Neural crest cell (in vitro differentiated cells): ENCODE measurements at regions not wholly inside any gene's neighbourhood (a gene's known extent, or its start where the extent isn't known, plus 50 kb on each side); places are given as distances from the start of the nearest gene placed in this dataset.

Source experiments
- DNase-seq: peaks from one replicate; pipeline ENCODE4 v3.0.0; 2021; ENCODE audit warnings: low read depth, mixed read lengths, low spot score
- H3K27ac Mint-ChIP-seq: one replicate; pipeline ENCODE4 v1.8.0; 2021; ENCODE audit warnings: mild to moderate bottlenecking, mixed read lengths; ENCODE audit not compliant: unreplicated experiment
- H3K27me3 Mint-ChIP-seq: 2 replicates; pipeline ENCODE4 v1.8.0; 2021; ENCODE audit warnings: low read depth, mild to moderate bottlenecking, mixed read lengths
- H3K36me3 Mint-ChIP-seq: 2 replicates; pipeline ENCODE4 v1.8.0; 2021; ENCODE audit warnings: low read depth, mild to moderate bottlenecking, mixed read lengths
- H3K4me1 Mint-ChIP-seq: 2 replicates; pipeline ENCODE4 v1.8.0; 2021; ENCODE audit warnings: mixed read lengths
- H3K4me3 Mint-ChIP-seq: one replicate; pipeline ENCODE4 v1.8.0; 2021; ENCODE audit warnings: mild to moderate bottlenecking, mixed read lengths
- H3K9me3 Mint-ChIP-seq: 2 replicates; pipeline ENCODE4 v1.8.0; 2021; ENCODE audit warnings: mixed read lengths
- TF ChIP-seq, protein P1 (sequence below): fragments of 200-600 bp; sonication (generic); conservative IDR thresholded peaks from 2 replicates; pipeline ENCODE4 v1.5.0; 2021; ENCODE audit warnings: antibody characterized with exemption, mild to moderate bottlenecking

DNA sequence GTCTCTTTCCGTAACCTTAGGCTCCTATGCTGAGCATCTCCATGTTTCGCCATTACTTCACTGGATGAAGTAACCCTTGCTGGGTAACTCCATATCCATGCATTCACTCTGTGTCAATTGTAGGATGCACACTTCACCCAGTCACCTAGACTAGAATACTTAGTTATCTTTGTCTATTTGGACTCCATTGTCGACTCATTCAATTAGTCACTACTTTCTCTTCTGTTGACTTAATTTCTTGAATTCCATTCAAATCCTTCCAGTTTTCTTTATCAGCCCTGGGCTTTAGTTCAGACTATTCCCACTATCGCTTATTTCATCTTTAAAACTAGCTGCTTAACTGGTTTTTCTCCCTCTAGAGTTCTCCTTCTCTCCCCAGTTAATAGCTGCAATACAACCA is 111.3 kb upstream of the TNS3 start:
- TF ChIP-seq, protein P1, sequence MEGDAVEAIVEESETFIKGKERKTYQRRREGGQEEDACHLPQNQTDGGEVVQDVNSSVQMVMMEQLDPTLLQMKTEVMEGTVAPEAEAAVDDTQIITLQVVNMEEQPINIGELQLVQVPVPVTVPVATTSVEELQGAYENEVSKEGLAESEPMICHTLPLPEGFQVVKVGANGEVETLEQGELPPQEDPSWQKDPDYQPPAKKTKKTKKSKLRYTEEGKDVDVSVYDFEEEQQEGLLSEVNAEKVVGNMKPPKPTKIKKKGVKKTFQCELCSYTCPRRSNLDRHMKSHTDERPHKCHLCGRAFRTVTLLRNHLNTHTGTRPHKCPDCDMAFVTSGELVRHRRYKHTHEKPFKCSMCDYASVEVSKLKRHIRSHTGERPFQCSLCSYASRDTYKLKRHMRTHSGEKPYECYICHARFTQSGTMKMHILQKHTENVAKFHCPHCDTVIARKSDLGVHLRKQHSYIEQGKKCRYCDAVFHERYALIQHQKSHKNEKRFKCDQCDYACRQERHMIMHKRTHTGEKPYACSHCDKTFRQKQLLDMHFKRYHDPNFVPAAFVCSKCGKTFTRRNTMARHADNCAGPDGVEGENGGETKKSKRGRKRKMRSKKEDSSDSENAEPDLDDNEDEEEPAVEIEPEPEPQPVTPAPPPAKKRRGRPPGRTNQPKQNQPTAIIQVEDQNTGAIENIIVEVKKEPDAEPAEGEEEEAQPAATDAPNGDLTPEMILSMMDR, result no peak
- Mint-ChIP-seq H3K4me1 (peaks cover 30% of the 10 kb centered on the region), H3K4me3 (no peak overlapping the region), H3K9me3 (no peaks in the 10 kb centered on the region), H3K27me3 (no peaks in the 10 kb centered on the region), H3K27ac (no peak overlapping the region), H3K36me3 (no peaks in the 10 kb centered on the region)
- DNase-seq, result no peak

DNA sequence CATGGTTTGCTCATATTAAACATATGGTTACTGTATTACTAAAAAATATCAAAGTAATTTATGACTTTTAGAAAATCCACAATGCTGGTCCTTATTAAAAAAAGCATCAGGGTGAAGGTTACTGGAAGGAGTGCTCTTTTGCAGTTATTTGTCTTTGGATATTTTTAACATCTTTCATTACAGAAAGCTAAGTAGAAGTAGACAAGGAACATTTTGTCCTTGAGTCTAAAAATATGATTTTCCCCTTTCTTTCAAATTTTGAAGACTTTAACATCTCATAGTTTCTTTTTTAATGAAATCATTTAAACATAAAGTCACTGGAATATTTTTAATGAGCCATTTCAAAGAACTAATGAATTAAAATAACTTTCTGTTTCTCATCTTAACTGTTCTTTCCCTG is 110.1 kb upstream of the TNS3 start:
- Mint-ChIP-seq H3K27me3 (no peaks in the 10 kb centered on the region), H3K27ac (peak overlapping the region; percentile 27), H3K4me1 (peaks cover 34% of the 10 kb centered on the region), H3K9me3 (no peaks in the 10 kb centered on the region), H3K4me3 (no peak overlapping the region), H3K36me3 (no peaks in the 10 kb centered on the region)
- no peak for DNase-seq
- TF ChIP-seq, protein P1, result no peak

DNA sequence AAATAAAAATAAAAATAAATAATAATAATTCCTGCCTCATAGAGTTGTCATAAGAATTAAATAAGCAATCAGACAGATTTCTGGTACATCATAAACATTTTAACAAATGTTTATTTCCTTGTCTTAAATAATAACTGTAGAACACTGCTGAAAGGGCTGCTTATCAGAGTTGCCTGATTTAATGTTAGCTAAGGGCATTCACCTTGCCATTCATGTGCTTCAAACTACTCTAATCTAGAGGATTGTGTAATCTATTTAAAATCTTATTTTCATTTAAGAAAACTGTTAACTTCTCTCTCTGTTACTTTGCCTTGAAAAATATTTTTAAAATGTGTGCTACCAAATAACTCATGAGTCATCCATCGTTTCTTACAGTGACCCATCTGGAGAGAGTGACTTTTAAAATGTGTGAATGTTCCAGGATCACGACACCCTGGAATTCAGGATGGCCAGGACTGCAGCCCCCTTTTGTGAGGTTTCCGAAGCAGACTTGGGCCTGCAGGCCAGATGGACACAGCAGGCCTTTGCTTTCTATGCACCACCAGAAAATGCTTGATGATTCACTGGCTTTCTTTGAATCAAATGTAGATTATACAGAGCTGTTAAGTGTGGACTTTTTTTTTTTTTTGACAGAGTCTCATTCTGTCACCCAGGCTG is 109.1 kb upstream of the TNS3 start:
- Mint-ChIP-seq H3K9me3 (no peaks in the 10 kb centered on the region), H3K4me3 (no peak overlapping the region), H3K4me1 (peaks cover 35% of the 10 kb centered on the region), H3K27ac (peak overlapping the region; percentile 92), H3K27me3 (no peaks in the 10 kb centered on the region), H3K36me3 (no peaks in the 10 kb centered on the region)
- TF ChIP-seq, protein P1, result no peak
- DNase-seq, result no peak

DNA sequence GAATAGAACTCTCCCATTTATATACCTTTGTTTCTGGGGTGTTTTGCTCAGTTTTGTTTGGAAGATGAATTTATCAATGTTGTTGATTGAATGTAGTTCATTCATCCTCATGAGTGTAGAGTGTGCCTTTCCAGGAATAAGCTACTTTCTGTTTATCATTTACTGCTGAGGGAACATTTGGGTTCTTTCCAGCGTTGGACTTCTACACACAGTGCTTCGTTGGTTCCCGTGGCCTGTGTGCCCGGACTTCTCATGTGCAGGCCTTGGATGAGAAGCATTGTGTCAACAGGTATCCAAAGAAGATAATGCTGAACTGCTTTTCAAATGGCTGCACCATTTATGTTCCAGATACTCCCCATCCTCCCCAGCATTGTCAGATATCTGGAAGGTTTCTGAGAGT is 107.6 kb upstream of the TNS3 start:
- Mint-ChIP-seq H3K27me3 (no peaks in the 10 kb centered on the region), H3K36me3 (no peaks in the 10 kb centered on the region), H3K27ac (peak overlapping the region; percentile 85), H3K4me1 (peaks cover 47% of the 10 kb centered on the region), H3K4me3 (no peak overlapping the region), H3K9me3 (no peaks in the 10 kb centered on the region)
- TF ChIP-seq, protein P1, result no peak
- no peak for DNase-seq

DNA sequence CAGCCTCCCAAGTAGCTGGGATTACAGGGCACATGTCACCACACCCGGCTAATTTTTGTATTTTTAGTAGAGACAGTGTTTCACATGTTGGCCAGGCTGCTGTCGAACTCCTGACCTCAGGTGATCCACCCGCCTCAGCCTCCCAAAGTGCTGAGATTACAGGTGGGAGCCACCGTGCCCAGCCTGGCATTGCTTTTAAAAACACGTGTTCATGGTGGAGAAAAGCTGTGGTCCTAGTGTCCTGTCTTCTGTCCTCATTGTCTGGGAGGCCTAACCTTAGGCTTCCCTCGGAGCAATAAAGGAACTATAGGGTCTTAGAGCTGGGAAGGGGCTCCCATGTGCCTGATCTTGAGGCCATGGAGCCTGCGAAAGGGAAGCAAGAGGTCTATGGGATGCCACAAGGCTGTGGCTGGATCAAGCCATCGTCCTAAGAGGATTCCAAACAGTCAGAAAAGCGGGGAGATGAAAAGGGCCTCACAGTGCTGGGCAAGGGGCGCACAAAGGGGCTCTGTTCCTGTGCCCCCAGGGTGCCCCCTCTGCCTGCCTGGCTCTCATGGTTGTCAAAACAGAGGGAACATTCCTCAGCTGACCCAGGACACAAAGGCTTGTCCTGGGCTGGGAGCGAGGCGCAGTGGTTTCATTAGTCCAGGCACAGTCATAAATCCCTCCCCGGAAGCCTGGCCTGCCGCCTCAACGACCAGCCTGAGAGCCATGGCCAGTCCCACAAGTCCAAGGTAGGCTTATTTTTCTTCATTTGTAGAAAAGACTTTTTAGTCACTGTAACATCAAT is 106.6 kb upstream of the TNS3 start:
- peak; percentile 59 for DNase-seq
- Mint-ChIP-seq H3K9me3 (no peaks in the 10 kb centered on the region), H3K27ac (peak overlapping the region; percentile 99), H3K27me3 (no peaks in the 10 kb centered on the region), H3K4me3 (peak overlapping the region; percentile 56), H3K36me3 (no peaks in the 10 kb centered on the region), H3K4me1 (peaks cover 48% of the 10 kb centered on the region)
- TF ChIP-seq, protein P1, result no peak
